Thoracic aorta (tissue), 2 donors: ENCODE measurements at regions not wholly inside any gene's neighbourhood (a gene's known extent, or its start where the extent isn't known, plus 50 kb on each side); places are given as distances from the start of the nearest gene placed in this dataset.

Source experiments
- ATAC-seq: fragments of 150-250 bp; one replicate; pipeline ENCODE4 v1.8.0; 2017; ENCODE audit warnings: low read depth; ENCODE audit not compliant: insufficient number of reproducible peaks, low FRiP score
- DNase-seq: peaks from one replicate; pipeline ENCODE4 v3.0.0-alpha.2; 2020; ENCODE audit warnings: low spot score
- H3K27ac ChIP-seq, 2 donors: fragments of 200-600 bp; sonication (generic); 1 replicate in 1 of 2; 2 replicates in 1 of 2; pipeline ENCODE4 v1.5.1; 2016; ENCODE audit warnings: mild to moderate bottlenecking in 2 of 2, moderate library complexity in 2 of 2
- H3K27me3 ChIP-seq: fragments of 200-600 bp; sonication (generic); replicated peaks from 2 replicates; pipeline ENCODE4 v1.6.0; 2016; ENCODE audit warnings: mild to moderate bottlenecking; ENCODE audit not compliant: insufficient read depth
- H3K36me3 ChIP-seq: fragments of 200-600 bp; sonication (generic); one replicate; pipeline ENCODE4 v1.5.1; 2016
- H3K4me1 ChIP-seq, 2 donors: fragments of 200-600 bp; sonication (generic); 1 replicate in 1 of 2; 2 replicates in 1 of 2; pipeline versions ENCODE4 v1.5.1 to v1.6.0; 2016; ENCODE audit warnings: low read depth in 2 of 2, mild to moderate bottlenecking in 1 of 2; ENCODE audit not compliant: control insufficient read depth in 1 of 2
- H3K4me3 ChIP-seq: fragments of 200-600 bp; sonication (generic); 2 replicates; pipeline ENCODE4 v1.5.1; 2016; ENCODE audit warnings: mild to moderate bottlenecking
- H3K9me3 ChIP-seq: fragments of 200-600 bp; sonication (generic); 2 replicates; pipeline ENCODE4 v1.5.1; 2016
- TF ChIP-seq, protein P1 (sequence below): fragments of 200-600 bp; sonication (generic); IDR thresholded peaks from one replicate; pipeline ENCODE4 v1.5.1; 2019; ENCODE audit warnings: antibody characterized with exemption

DNA sequence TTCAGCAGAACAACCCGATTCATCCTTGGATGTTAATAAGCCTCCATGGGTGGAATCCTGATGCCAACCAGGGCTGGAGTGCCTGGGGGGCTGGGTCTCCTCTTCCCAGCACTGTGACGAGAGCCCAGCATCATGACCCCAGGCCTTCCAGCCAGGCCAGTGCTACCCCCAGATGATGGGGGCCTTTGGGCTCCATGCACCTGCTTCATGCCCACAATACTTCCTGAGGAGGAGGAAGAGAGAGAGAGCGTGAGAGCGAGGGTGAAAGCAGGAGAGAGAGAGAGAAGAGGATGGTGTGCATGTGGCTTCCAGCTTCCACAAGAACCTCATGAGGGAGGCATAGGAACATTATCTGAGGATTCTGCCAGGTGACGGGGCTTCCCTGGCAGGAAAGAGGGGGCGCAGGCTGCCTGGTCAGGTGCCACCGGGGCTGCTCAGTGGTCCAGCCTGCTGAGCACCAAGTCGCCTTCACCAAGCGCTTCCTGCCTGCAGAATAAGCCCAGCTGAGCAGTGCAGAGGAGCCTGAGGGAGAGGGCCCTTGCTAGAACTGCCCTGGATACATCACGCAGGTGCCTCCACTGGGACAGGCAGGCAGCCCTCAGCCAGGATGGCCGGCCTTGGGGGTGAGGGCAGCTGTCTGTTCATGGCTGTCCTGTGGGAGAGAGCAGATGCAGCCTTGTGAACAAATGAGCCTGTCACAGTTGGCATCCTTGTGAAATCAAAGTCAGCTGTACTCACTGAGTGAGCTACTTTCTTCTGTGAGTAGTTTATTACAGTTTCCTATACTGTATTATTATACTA lies 243.3 kb upstream of the B3GAT1 start:
- H3K4me1 ChIP-seq, result no peaks in the 10 kb centered on the region
- TF ChIP-seq, protein P1, sequence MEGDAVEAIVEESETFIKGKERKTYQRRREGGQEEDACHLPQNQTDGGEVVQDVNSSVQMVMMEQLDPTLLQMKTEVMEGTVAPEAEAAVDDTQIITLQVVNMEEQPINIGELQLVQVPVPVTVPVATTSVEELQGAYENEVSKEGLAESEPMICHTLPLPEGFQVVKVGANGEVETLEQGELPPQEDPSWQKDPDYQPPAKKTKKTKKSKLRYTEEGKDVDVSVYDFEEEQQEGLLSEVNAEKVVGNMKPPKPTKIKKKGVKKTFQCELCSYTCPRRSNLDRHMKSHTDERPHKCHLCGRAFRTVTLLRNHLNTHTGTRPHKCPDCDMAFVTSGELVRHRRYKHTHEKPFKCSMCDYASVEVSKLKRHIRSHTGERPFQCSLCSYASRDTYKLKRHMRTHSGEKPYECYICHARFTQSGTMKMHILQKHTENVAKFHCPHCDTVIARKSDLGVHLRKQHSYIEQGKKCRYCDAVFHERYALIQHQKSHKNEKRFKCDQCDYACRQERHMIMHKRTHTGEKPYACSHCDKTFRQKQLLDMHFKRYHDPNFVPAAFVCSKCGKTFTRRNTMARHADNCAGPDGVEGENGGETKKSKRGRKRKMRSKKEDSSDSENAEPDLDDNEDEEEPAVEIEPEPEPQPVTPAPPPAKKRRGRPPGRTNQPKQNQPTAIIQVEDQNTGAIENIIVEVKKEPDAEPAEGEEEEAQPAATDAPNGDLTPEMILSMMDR, result no peak
- H3K36me3 ChIP-seq, result no peaks in the 10 kb centered on the region
- H3K4me3 ChIP-seq, result no peak overlapping the region
- no peak overlapping the region for H3K27ac ChIP-seq
- ATAC-seq (no peak), DNase-seq (no peak)
- no peaks in the 10 kb centered on the region for H3K27me3 ChIP-seq
- no peaks in the 10 kb centered on the region for H3K9me3 ChIP-seq

DNA sequence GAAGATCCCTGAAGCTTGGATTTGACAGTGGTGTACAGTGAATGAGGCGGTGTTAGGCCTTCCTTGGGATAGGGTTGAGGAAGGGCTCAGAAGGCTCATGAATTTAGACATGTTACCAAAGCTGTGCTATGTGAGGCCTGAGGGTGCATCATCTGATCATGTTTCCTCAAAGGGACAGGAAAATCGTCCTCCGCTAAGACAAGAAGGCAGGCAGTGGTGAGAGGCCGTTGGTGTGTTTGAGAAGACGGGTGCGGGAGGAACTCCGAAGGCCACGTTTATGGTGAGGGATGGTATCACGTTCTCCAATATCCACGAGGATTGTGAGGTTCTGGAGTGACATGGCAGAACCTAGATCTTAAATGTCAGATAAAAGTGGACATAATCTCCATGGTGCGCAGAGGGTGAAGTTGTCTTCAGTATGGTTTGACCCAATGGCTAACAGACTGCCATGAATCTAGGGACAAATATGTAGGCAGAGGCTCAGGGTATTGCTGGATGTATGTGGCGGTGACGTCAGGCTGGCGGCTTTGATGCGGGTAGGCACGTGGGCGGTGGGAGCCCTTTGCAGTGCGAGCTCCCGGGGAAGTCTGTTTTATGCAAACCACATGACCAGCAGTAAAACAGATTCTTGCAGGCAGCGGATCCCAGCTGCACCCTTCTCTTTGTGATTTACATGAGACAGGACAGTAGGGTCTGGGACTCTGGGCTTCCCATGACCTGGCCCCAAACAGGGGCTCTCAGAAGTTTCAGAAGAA lies 242.3 kb upstream of the B3GAT1 start:
- no peaks in the 10 kb centered on the region for H3K9me3 ChIP-seq
- no peaks in the 10 kb centered on the region for H3K36me3 ChIP-seq
- H3K4me1 ChIP-seq, result no peaks in the 10 kb centered on the region
- no peak for ATAC-seq
- no peak for DNase-seq
- TF ChIP-seq, protein P1, result no peak
- no peak overlapping the region for H3K27ac ChIP-seq
- no peak overlapping the region for H3K4me3 ChIP-seq
- H3K27me3 ChIP-seq, result no peaks in the 10 kb centered on the region

DNA sequence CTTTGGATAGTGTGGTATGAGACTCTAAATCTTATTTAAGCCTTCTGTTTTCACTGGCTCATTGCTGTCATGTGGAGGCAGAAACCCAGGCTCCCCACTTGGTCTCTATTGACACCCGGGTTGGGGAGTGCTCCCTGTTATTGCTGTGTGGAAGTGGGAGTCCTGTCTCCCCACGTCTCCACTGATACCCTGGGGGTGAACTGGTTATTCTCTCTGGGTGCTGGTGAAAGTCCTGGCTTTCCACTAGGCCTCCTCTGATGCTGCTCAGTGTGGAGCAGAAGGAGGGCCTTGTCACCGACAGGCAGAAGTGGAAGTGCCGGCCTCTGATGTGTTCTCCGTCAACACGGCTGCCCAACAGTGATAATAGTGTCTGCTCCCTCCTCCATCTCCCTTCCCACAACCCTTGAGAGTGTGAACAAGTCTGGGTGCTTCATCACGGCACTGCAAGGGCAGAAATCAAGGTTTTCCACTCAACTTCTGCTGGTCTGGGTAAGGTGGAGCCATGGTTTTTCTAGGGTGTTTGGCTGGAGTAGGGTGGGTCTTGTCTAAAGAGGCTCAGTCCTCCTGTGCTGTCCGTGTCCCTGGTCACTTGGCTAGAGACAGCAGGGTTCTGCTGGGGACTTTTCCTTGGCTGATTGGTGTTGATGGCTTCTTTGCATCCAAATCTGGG lies 240.7 kb upstream of the B3GAT1 start:
- no peak overlapping the region for H3K4me3 ChIP-seq
- ATAC-seq (no peak), DNase-seq (no peak)
- no peak overlapping the region for H3K27ac ChIP-seq
- H3K27me3 ChIP-seq, result no peaks in the 10 kb centered on the region
- TF ChIP-seq, protein P1, result no peak
- no peaks in the 10 kb centered on the region for H3K4me1 ChIP-seq
- no peaks in the 10 kb centered on the region for H3K36me3 ChIP-seq
- no peaks in the 10 kb centered on the region for H3K9me3 ChIP-seq

DNA sequence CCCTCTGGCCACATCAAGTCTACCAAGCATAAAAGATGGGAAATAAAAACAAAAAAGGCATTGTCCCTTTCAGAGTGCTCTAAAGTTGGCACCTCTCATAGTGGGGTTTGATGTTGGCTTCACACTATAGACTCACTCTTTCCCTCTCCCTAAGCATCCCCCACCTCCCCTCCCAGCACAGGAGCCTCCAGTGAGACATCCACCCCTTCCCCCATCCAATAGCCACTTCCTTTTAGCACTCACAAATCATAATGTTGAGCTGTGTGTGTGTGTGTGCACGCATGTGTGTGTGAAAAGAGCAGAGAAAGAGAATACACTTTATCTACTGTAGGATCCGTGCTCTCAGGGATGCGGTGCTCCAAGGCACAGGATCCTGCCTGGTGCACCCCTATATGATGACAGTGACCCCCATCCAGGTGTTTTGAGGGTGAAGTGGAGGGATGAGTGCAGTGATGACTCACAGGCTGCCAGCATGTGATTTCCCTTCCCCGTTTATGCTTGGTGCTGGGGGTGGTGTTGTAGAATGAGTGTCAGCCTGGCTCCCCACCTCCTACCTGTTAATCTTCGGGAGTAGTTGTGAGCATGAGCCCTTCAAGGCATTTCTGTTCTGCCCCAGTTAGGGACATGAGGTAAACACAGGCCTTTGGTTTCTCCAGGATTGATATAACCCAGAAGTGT lies 235.2 kb upstream of the B3GAT1 start:
- TF ChIP-seq, protein P1, result no peak
- no peaks in the 10 kb centered on the region for H3K9me3 ChIP-seq

More for the DNA sequence above, 235.2 kb upstream of the B3GAT1 start:
- DNase-seq (no peak), ATAC-seq (no peak)
- Histone ChIP-seq H3K27ac (no peak overlapping the region), H3K4me3 (no peak overlapping the region), H3K36me3 (no peaks in the 10 kb centered on the region), H3K4me1 (no peaks in the 10 kb centered on the region), H3K27me3 (no peaks in the 10 kb centered on the region)
